B cell (primary cell): ENCODE measurements at regions not wholly inside any gene's neighbourhood (a gene's known extent, or its start where the extent isn't known, plus 50 kb on each side); places are given as distances from the start of the nearest gene placed in this dataset.

Experiments
- ATAC-seq: fragments of 200-7000 bp; cut with Tn5 transposase; one replicate; pipeline ENCODE4 v1.10.0; 2021; ENCODE audit warnings: low read depth, mild to moderate bottlenecking, moderate number of reproducible peaks, moderate library complexity
- CTCF ChIA-PET: fragments of 350-600 bp; sonication (Branson Sonifier 250); formaldehyde crosslinking; loops from one replicate; lab custom pipeline; 2021; ENCODE audit warnings: antibody characterized with exemption, inconsistent platforms; lab: Charles Lee
- POLR2A ChIA-PET: fragments of 350-600 bp; sonication (Branson Sonifier 250); formaldehyde crosslinking; loops from one replicate; lab custom pipeline; 2021; ENCODE audit warnings: antibody characterized with exemption; lab: Charles Lee
- DNase-seq: peaks from one replicate; pipeline ENCODE4 v3.0.0; 2013
- H2AFZ ChIP-seq: 2 replicates; pipeline ENCODE4 v1.6.1; 2012; ENCODE audit warnings: mild to moderate bottlenecking, low read depth, low read length; ENCODE audit not compliant: insufficient read depth, poor library complexity, severe bottlenecking
- H3K27ac ChIP-seq, 2 donors: 1 replicate in 1 of 2; 2 replicates in 1 of 2; pipeline ENCODE4 v1.5.1; 2012 to 2013; ENCODE audit warnings: low read length in 2 of 2, mild to moderate bottlenecking in 2 of 2, moderate library complexity in 1 of 2
- H3K27me3 ChIP-seq, 4 experiments: fragments of 200-600 bp in 1 of 4; sonication (generic) in 1 of 4; replicated peaks in 1 of 4; 1 replicate in 2 of 4; 2 replicates in 2 of 4; pipeline versions ENCODE4 v1.6.1 to v1.7.0; 2013 to 2016; ENCODE audit warnings: low read length in 3 of 4, mild to moderate bottlenecking in 2 of 4, mixed read lengths in 1 of 4, moderate library complexity in 1 of 4; ENCODE audit not compliant: insufficient read depth in 4 of 4, control insufficient read depth in 3 of 4; ENCODE audit errors: control extremely low read depth in 1 of 4
- H3K36me3 ChIP-seq, 2 experiments: replicated peaks in 1 of 2; 1 replicate in 1 of 2; 2 replicates in 1 of 2; pipeline versions ENCODE4 v1.6.1 to v1.7.1; 2013; ENCODE audit warnings: low read length in 1 of 2; ENCODE audit not compliant: insufficient read depth in 2 of 2, control insufficient read depth in 1 of 2; ENCODE audit errors: control extremely low read depth in 1 of 2, extremely low read depth in 1 of 2
- H3K4me1 ChIP-seq, 2 donors: fragments of 200-600 bp in 1 of 2; sonication (generic) in 1 of 2; 1 replicate in 1 of 2; 2 replicates in 1 of 2; pipeline versions ENCODE4 v1.5.1 to v1.6.1; 2013 to 2017; ENCODE audit warnings: low read length in 2 of 2; ENCODE audit not compliant: control insufficient read depth in 2 of 2, insufficient read depth in 2 of 2
- H3K4me2 ChIP-seq: replicated peaks from 2 replicates; pipeline ENCODE3; 2012; ENCODE audit warnings: mild to moderate bottlenecking, low read depth, low read length; ENCODE audit not compliant: poor library complexity, severe bottlenecking
- H3K4me3 ChIP-seq, 5 experiments: fragments of 200-600 bp in 1 of 5; sonication (generic) in 1 of 5; 1 replicate in 3 of 5; 2 replicates in 2 of 5; pipeline versions ENCODE4 v1.5.1 to v1.7.0; 2011 to 2016; ENCODE audit warnings: low read length in 4 of 5, mild to moderate bottlenecking in 4 of 5, low read depth in 2 of 5, control low read depth in 1 of 5, moderate library complexity in 1 of 5; ENCODE audit not compliant: insufficient read depth in 1 of 5; ENCODE audit errors: control extremely low read depth in 1 of 5, extremely low read depth in 1 of 5
- H3K79me2 ChIP-seq: fragments of 200-600 bp; sonication (generic); one replicate; pipeline ENCODE4 v1.6.0; 2016; ENCODE audit warnings: low read length; ENCODE audit not compliant: control insufficient read depth, insufficient read depth
- H3K9ac ChIP-seq: fragments of 200-600 bp; sonication (generic); 2 replicates; pipeline ENCODE4 v1.6.1; 2017; ENCODE audit warnings: mild to moderate bottlenecking, low read length, moderate library complexity
- H3K9me3 ChIP-seq, 3 donors: one replicate each; pipeline versions ENCODE4 v1.6.1 to v1.7.1; 2013; ENCODE audit warnings: low read length in 2 of 3; ENCODE audit not compliant: control insufficient read depth in 2 of 3, insufficient read depth in 1 of 3; ENCODE audit errors: control extremely low read depth in 1 of 3
- H4K20me1 ChIP-seq: 2 replicates; pipeline ENCODE4 v1.6.0; 2012; ENCODE audit warnings: mild to moderate bottlenecking, low read length; ENCODE audit not compliant: insufficient read depth, control insufficient read depth, poor library complexity, severe bottlenecking
- H3K27ac Mint-ChIP-seq: one replicate; pipeline ENCODE4 v1.8.0; 2021; ENCODE audit warnings: mixed read lengths
- H3K27me3 Mint-ChIP-seq: one replicate; pipeline ENCODE4 v1.8.0; 2021; ENCODE audit warnings: mixed read lengths
- H3K4me1 Mint-ChIP-seq: one replicate; pipeline ENCODE4 v1.8.0; 2021; ENCODE audit warnings: mixed read lengths
- H3K4me3 Mint-ChIP-seq: one replicate; pipeline ENCODE4 v1.8.0; 2021; ENCODE audit warnings: mixed read lengths
- H3K9me3 Mint-ChIP-seq: one replicate; pipeline ENCODE4 v1.8.0; 2022; ENCODE audit warnings: mixed read lengths; ENCODE audit not compliant: insufficient read depth
- CTCF ChIP-seq: fragments of 200-600 bp; IDR thresholded peaks from one replicate; pipeline ENCODE4 v1.8.0; 2022; ENCODE audit warnings: antibody characterized with exemption, mild to moderate bottlenecking
- EZH2 ChIP-seq: IDR thresholded peaks from 2 replicates; pipeline ENCODE4 v1.6.1; 2012; ENCODE audit warnings: borderline replicate concordance, low read depth, mild to moderate bottlenecking, moderate library complexity, low read length; ENCODE audit not compliant: insufficient read depth, poor library complexity, severe bottlenecking
- WGBS: methylation state at CpG from one replicate; pipeline ENCODE4 v1.1.5; 2013; ENCODE audit warnings: missing lambda C conversion rate; ENCODE audit not compliant: insufficient coverage; 5-methylcytosine and 5-hydroxymethylcytosine counted together
- intact Hi-C: fragments of 100-400 bp; cut with micrococcal nuclease; formaldehyde crosslinking; loops from one replicate; pipeline ENCODE4 v1.10.0; 2022

- intact Hi-C loops = loop anchor here (5.0 kb wide), 1 partner anchor 211 kb away; no protein-coding TSS in a partner anchor
- Histone ChIP-seq H3K27me3 (no peaks in the 10 kb centered on the region), H3K9ac (no peak overlapping the region), H3K36me3 (no peaks in the 10 kb centered on the region), H3K4me1 (no peaks in the 10 kb centered on the region), H2AFZ (no peak overlapping the region), H3K9me3 (no peaks in the 10 kb centered on the region), H3K4me3 (no peak overlapping the region), H3K4me2 (no peak overlapping the region), H3K79me2 (no peaks in the 10 kb centered on the region), H4K20me1 (no peaks in the 10 kb centered on the region), H3K27ac (no peak overlapping the region)
- no peaks in the 10 kb centered on the region for H3K27me3 Mint-ChIP-seq
- no peak overlapping the region for H3K4me3 Mint-ChIP-seq
- TF ChIP-seq CTCF = no peak
- no peak for TF ChIP-seq EZH2
- ATAC-seq (no peak), DNase-seq (no peak)
- no peaks in the 10 kb centered on the region for H3K9me3 Mint-ChIP-seq
- POLR2A ChIA-PET = no interaction called here
- peaks cover 2% of the 10 kb centered on the region for H3K4me1 Mint-ChIP-seq
- H3K27ac Mint-ChIP-seq = no peak overlapping the region
- CTCF ChIA-PET = no interaction called here
- 80% methylated on average over 1 of the region's 1 CpG for WGBS
These were observed 214.4 kb upstream of the HS6ST1 start for GRCh38 chr2:128533101-128533500.

GRCh38 chr2:128534688-128535392 lies 216.2 kb upstream of the HS6ST1 start:
- Histone ChIP-seq H3K79me2 (no peaks in the 10 kb centered on the region), H3K9ac (no peak overlapping the region), H3K27ac (no peak overlapping the region), H3K4me2 (no peak overlapping the region), H3K4me1 (no peaks in the 10 kb centered on the region), H3K27me3 (no peaks in the 10 kb centered on the region), H3K9me3 (no peaks in the 10 kb centered on the region), H3K4me3 (no peak overlapping the region), H4K20me1 (no peaks in the 10 kb centered on the region), H2AFZ (no peak overlapping the region), H3K36me3 (no peaks in the 10 kb centered on the region)
- DNase-seq (no peak), ATAC-seq (no peak)
- ChIA-PET POLR2A (interaction anchor here (0.7 kb wide), 1 partner anchor 35 kb away, joined by 3 read pairs; no protein-coding TSS in a partner anchor), CTCF (no interaction called here)
- Mint-ChIP-seq H3K27me3 (no peaks in the 10 kb centered on the region), H3K27ac (no peak overlapping the region), H3K4me1 (peaks cover 2% of the 10 kb centered on the region), H3K9me3 (no peaks in the 10 kb centered on the region), H3K4me3 (no peak overlapping the region)
- intact Hi-C loops = loop anchor here (5.0 kb wide), 1 partner anchor 213 kb away; no protein-coding TSS in a partner anchor
- 88% methylated on average over 3 of the region's 4 CpGs for WGBS
- no peak for TF ChIP-seq CTCF
- TF ChIP-seq EZH2 = no peak
